PC-9 (cell line): ENCODE measurements at regions not wholly inside any gene's neighbourhood (a gene's known extent, or its start where the extent isn't known, plus 50 kb on each side); places are given as distances from the start of the nearest gene placed in this dataset.

Source experiments
- EZH2 ChIP-seq: fragments of 200-600 bp; sonication (generic); IDR thresholded peaks from 2 replicates; pipeline ENCODE4 v1.8.0; 2017; ENCODE audit warnings: antibody characterized with exemption, low read depth
- TF ChIP-seq, protein P1 (sequence below): fragments of 200-600 bp; sonication (generic); conservative IDR thresholded peaks from 2 replicates; pipeline ENCODE4 v1.6.1; 2017; ENCODE audit warnings: mixed run types, antibody characterized with exemption, mild to moderate bottlenecking, moderate library complexity

GRCh38 chr4:189502841-189503435 lies 437.7 kb upstream of the FRG1 start:
- TF ChIP-seq EZH2, result no peak
- TF ChIP-seq, protein P1, sequence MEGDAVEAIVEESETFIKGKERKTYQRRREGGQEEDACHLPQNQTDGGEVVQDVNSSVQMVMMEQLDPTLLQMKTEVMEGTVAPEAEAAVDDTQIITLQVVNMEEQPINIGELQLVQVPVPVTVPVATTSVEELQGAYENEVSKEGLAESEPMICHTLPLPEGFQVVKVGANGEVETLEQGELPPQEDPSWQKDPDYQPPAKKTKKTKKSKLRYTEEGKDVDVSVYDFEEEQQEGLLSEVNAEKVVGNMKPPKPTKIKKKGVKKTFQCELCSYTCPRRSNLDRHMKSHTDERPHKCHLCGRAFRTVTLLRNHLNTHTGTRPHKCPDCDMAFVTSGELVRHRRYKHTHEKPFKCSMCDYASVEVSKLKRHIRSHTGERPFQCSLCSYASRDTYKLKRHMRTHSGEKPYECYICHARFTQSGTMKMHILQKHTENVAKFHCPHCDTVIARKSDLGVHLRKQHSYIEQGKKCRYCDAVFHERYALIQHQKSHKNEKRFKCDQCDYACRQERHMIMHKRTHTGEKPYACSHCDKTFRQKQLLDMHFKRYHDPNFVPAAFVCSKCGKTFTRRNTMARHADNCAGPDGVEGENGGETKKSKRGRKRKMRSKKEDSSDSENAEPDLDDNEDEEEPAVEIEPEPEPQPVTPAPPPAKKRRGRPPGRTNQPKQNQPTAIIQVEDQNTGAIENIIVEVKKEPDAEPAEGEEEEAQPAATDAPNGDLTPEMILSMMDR, result no peak
